WTC11 (cell line): ENCODE measurements at regions not wholly inside any gene's neighbourhood (a gene's known extent, or its start where the extent isn't known, plus 50 kb on each side); places are given as distances from the start of the nearest gene placed in this dataset.

Experiments used
- ATAC-seq: fragments of 200-7000 bp; cut with Tn5 transposase; 2 replicates; pipeline ENCODE4 v1.10.0; 2021; ENCODE audit warnings: mild to moderate bottlenecking, moderate library complexity
- CTCF ChIA-PET: fragments of 300-600 bp; sonication (Branson Sonifier 250); formaldehyde crosslinking; loops from one replicate; lab custom pipeline; 2021; ENCODE audit warnings: antibody characterized with exemption; lab: Charles Lee
- POLR2A ChIA-PET: fragments of 350-600 bp; sonication (Branson Sonifier 250); formaldehyde crosslinking; loops from one replicate; lab custom pipeline; 2021; ENCODE audit warnings: antibody characterized with exemption; lab: Charles Lee
- DNase-seq: peaks from one replicate; pipeline ENCODE4 v3.0.0; 2021; ENCODE audit warnings: low spot score
- H3K27ac Mint-ChIP-seq: 2 replicates; pipeline ENCODE4 v1.8.0; 2021; ENCODE audit warnings: mixed read lengths
- H3K27me3 Mint-ChIP-seq: 2 replicates; pipeline ENCODE4 v1.8.0; 2021; ENCODE audit warnings: low read depth, mild to moderate bottlenecking, moderate library complexity, mixed read lengths
- H3K36me3 Mint-ChIP-seq: 2 replicates; pipeline ENCODE4 v1.8.0; 2021; ENCODE audit warnings: mixed read lengths
- H3K4me1 Mint-ChIP-seq: 2 replicates; pipeline ENCODE4 v1.8.0; 2022; ENCODE audit warnings: mixed read lengths
- H3K4me3 Mint-ChIP-seq: 2 replicates; pipeline ENCODE4 v1.8.0; 2021; ENCODE audit warnings: mild to moderate bottlenecking, moderate library complexity, mixed read lengths
- H3K9me3 Mint-ChIP-seq: 2 replicates; pipeline ENCODE4 v1.8.0; 2021; ENCODE audit warnings: mixed read lengths
- ETV6 ChIP-seq: sonication (generic); formaldehyde crosslinking; IDR thresholded peaks from 2 replicates; pipeline ENCODE4 v1.8.1; 2022; ENCODE audit warnings: mild to moderate bottlenecking, missing genetic modification reagents
- JAZF1 ChIP-seq: fragments of 250-450 bp; sonication (Bioruptor Pico); IDR thresholded peaks from 2 replicates; pipeline ENCODE4 v1.9.0; 2021; ENCODE audit warnings: moderate library complexity, mild to moderate bottlenecking, inconsistent platforms
- MYBL2 ChIP-seq: sonication (generic); formaldehyde crosslinking; IDR thresholded peaks from 2 replicates; pipeline ENCODE4 v1.8.1; 2023; ENCODE audit warnings: mild to moderate bottlenecking, moderate library complexity, missing genetic modification reagents
- NR3C1 ChIP-seq: sonication (generic); formaldehyde crosslinking; conservative IDR thresholded peaks from 2 replicates; pipeline ENCODE4 v1.8.1; 2023; ENCODE audit warnings: low read depth, mild to moderate bottlenecking, missing genetic modification reagents
- OVOL2 ChIP-seq: fragments of 250-450 bp; sonication (Bioruptor Pico); IDR thresholded peaks from 2 replicates; pipeline ENCODE4 v1.9.0; 2021; ENCODE audit warnings: mild to moderate bottlenecking, borderline replicate concordance
- SMAD3 ChIP-seq: sonication (generic); formaldehyde crosslinking; IDR thresholded peaks from 2 replicates; pipeline ENCODE4 v1.8.0; 2022; ENCODE audit warnings: missing genetic modification reagents, mild to moderate bottlenecking, borderline replicate concordance
- SMAD4 ChIP-seq: sonication (generic); formaldehyde crosslinking; IDR thresholded peaks from 2 replicates; pipeline ENCODE4 v1.8.0; 2022; ENCODE audit warnings: mild to moderate bottlenecking, missing genetic modification reagents
- TP53 ChIP-seq: sonication (generic); formaldehyde crosslinking; IDR thresholded peaks from 2 replicates; pipeline ENCODE4 v1.8.1; 2023; ENCODE audit warnings: mild to moderate bottlenecking, missing genetic modification reagents
- ZNF121 ChIP-seq: sonication (generic); formaldehyde crosslinking; IDR thresholded peaks from 2 replicates; pipeline ENCODE4 v1.8.0; 2023; ENCODE audit warnings: missing genetic modification reagents
- ZNF138 ChIP-seq: sonication (generic); formaldehyde crosslinking; conservative IDR thresholded peaks from 2 replicates; pipeline ENCODE4 v1.8.1; 2022; ENCODE audit warnings: mild to moderate bottlenecking, moderate library complexity, missing genetic modification reagents
- ZNF232 ChIP-seq: sonication (generic); formaldehyde crosslinking; IDR thresholded peaks from 2 replicates; pipeline ENCODE4 v1.8.0; 2022; ENCODE audit warnings: mild to moderate bottlenecking, missing genetic modification reagents
- ZNF416 ChIP-seq: fragments of 250-450 bp; sonication (Bioruptor Pico); IDR thresholded peaks from 2 replicates; pipeline ENCODE4 v1.9.0; 2021; ENCODE audit warnings: mild to moderate bottlenecking, inconsistent platforms
- ZNF671 ChIP-seq: fragments of 250-450 bp; sonication (Bioruptor Pico); IDR thresholded peaks from 2 replicates; pipeline ENCODE4 v1.8.0; 2021; ENCODE audit warnings: mild to moderate bottlenecking
- TF ChIP-seq, protein P1 (sequence below): sonication (generic); formaldehyde crosslinking; IDR thresholded peaks from 2 replicates; pipeline ENCODE4 v1.8.0; 2023; ENCODE audit warnings: mild to moderate bottlenecking, missing genetic modification reagents
- TF ChIP-seq, protein P2 (sequence below): sonication (generic); formaldehyde crosslinking; IDR thresholded peaks from 2 replicates; pipeline ENCODE4 v1.8.1; 2022; ENCODE audit warnings: mild to moderate bottlenecking, missing genetic modification reagents, moderate library complexity, borderline replicate concordance
- TF ChIP-seq, protein P3 (sequence below): sonication (generic); formaldehyde crosslinking; IDR thresholded peaks from 2 replicates; pipeline ENCODE4 v1.8.1; 2023; ENCODE audit warnings: mild to moderate bottlenecking, missing genetic modification reagents
- TF ChIP-seq, protein P4 (sequence below): sonication (generic); formaldehyde crosslinking; IDR thresholded peaks from 2 replicates; pipeline ENCODE4 v1.8.1; 2022; ENCODE audit warnings: mild to moderate bottlenecking, moderate library complexity, missing genetic modification reagents
- TF ChIP-seq, protein P5 (sequence below): sonication (generic); formaldehyde crosslinking; IDR thresholded peaks from 2 replicates; pipeline ENCODE4 v1.8.1; 2022; ENCODE audit warnings: low read depth, missing genetic modification reagents, borderline replicate concordance
- TF ChIP-seq, protein P6 (sequence below): fragments of 250-450 bp; sonication (Bioruptor Pico); IDR thresholded peaks from 2 replicates; pipeline ENCODE4 v1.9.0; 2021; ENCODE audit warnings: mild to moderate bottlenecking

DNA sequence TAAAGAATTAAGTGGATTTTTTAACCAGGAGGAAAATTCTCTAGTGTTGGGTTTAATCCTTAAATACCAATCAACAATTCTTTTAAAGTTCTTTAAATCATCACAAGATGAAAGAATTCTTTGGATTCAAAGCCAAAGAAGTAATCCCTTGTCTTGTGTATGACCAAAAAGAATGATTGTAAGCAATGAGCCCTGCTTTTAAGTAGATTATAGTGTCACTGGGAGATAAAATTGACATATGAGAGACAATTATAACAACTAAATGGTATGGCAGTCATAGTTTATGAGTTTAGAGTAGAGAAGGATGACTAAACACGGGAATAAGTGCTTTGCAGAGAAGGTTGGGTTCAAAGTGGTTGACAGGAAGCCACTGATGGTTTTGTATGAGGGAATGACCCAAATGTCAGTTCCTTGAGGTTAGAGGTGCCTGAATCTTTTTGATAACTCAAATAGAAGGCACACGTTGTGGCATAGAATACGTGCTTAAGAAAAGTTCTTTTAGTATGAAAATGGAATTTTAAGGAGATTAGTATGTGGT is 199.6 kb upstream of the TCF4 start:
- Mint-ChIP-seq H3K27ac (no peak overlapping the region), H3K27me3 (no peaks in the 10 kb centered on the region), H3K4me3 (no peak overlapping the region), H3K9me3 (peaks cover 8% of the 10 kb centered on the region), H3K36me3 (peaks cover 24% of the 10 kb centered on the region), H3K4me1 (peaks cover 9% of the 10 kb centered on the region)
- CTCF ChIA-PET: no interaction called here
- TF ChIP-seq OVOL2 (CRISPR knock-in tag): no peak
- TF ChIP-seq ZNF416 (CRISPR knock-in tag): no peak
- no peak for TF ChIP-seq NR3C1 (CRISPR knock-in tag)
- TF ChIP-seq, protein P1, sequence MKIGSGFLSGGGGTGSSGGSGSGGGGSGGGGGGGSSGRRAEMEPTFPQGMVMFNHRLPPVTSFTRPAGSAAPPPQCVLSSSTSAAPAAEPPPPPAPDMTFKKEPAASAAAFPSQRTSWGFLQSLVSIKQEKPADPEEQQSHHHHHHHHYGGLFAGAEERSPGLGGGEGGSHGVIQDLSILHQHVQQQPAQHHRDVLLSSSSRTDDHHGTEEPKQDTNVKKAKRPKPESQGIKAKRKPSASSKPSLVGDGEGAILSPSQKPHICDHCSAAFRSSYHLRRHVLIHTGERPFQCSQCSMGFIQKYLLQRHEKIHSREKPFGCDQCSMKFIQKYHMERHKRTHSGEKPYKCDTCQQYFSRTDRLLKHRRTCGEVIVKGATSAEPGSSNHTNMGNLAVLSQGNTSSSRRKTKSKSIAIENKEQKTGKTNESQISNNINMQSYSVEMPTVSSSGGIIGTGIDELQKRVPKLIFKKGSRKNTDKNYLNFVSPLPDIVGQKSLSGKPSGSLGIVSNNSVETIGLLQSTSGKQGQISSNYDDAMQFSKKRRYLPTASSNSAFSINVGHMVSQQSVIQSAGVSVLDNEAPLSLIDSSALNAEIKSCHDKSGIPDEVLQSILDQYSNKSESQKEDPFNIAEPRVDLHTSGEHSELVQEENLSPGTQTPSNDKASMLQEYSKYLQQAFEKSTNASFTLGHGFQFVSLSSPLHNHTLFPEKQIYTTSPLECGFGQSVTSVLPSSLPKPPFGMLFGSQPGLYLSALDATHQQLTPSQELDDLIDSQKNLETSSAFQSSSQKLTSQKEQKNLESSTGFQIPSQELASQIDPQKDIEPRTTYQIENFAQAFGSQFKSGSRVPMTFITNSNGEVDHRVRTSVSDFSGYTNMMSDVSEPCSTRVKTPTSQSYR (CRISPR knock-in tag): no peak
- TF ChIP-seq, protein P2, sequence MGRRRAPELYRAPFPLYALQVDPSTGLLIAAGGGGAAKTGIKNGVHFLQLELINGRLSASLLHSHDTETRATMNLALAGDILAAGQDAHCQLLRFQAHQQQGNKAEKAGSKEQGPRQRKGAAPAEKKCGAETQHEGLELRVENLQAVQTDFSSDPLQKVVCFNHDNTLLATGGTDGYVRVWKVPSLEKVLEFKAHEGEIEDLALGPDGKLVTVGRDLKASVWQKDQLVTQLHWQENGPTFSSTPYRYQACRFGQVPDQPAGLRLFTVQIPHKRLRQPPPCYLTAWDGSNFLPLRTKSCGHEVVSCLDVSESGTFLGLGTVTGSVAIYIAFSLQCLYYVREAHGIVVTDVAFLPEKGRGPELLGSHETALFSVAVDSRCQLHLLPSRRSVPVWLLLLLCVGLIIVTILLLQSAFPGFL (CRISPR knock-in tag): no peak
- no peak for TF ChIP-seq ETV6 (CRISPR knock-in tag)
- TF ChIP-seq, protein P3, sequence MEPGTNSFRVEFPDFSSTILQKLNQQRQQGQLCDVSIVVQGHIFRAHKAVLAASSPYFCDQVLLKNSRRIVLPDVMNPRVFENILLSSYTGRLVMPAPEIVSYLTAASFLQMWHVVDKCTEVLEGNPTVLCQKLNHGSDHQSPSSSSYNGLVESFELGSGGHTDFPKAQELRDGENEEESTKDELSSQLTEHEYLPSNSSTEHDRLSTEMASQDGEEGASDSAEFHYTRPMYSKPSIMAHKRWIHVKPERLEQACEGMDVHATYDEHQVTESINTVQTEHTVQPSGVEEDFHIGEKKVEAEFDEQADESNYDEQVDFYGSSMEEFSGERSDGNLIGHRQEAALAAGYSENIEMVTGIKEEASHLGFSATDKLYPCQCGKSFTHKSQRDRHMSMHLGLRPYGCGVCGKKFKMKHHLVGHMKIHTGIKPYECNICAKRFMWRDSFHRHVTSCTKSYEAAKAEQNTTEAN: no peak
- TF ChIP-seq, protein P4, sequence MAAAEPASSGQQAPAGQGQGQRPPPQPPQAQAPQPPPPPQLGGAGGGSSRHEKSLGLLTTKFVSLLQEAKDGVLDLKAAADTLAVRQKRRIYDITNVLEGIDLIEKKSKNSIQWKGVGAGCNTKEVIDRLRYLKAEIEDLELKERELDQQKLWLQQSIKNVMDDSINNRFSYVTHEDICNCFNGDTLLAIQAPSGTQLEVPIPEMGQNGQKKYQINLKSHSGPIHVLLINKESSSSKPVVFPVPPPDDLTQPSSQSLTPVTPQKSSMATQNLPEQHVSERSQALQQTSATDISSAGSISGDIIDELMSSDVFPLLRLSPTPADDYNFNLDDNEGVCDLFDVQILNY (CRISPR knock-in tag): no peak
- no peak for DNase-seq
- POLR2A ChIA-PET: no interaction called here
- no peak for ATAC-seq

DNA sequence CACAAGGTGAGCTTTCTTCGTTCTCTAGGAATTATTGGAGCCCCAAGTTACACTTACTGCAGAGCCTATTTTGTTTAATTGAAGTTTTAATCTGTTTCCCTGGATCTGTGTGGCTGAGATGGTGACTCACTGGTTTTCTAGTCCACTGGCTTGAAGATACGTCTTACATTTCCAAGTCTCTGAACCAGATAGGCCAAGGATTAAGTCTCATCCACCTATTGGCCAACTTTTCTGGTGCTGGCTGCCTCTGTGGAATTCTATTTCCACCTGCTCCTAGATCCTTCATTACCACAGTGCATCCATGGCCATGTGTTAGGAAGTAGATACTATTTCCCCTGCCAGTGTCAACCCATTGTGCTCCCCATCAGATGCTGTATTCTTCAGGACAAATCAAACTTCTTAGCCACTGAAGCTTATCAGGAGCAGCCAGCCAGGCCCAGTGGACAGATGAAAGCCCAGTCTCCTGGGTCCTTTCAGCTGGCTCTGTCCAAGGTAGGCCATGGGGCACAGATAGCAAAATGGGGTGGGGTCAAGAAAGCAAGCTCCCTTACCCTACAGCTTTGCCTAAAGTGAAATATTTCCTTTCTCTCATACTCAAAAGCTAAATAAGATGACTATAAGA is 198.8 kb upstream of the TCF4 start:
- no peak for TF ChIP-seq JAZF1 (CRISPR knock-in tag)
- no peak for DNase-seq
- ChIA-PET CTCF (no interaction called here), POLR2A (no interaction called here)
- H3K9me3 Mint-ChIP-seq: peaks cover 8% of the 10 kb centered on the region
- peaks cover 20% of the 10 kb centered on the region for H3K36me3 Mint-ChIP-seq
- H3K27ac Mint-ChIP-seq: no peak overlapping the region
- no peak for ATAC-seq
- H3K27me3 Mint-ChIP-seq: no peaks in the 10 kb centered on the region
- no peak overlapping the region for H3K4me3 Mint-ChIP-seq
- peaks cover 11% of the 10 kb centered on the region for H3K4me1 Mint-ChIP-seq

DNA sequence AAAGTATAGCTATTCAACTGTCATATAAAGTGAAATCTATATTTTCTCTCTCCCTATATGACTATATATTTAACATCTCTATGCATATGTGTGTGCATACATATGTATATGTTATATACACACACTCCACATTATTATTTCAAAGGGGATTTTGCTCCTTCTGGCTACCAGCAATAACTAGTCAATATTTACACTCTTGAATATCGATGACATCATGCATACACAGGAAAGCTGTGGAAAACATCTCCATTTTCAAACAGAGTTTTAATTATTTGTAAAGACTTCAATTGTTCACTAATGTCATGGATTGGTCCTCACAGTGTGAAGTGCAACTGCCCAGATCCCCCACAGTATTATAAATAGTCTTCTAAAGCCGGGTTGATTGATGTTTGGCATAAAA is 195.9 kb upstream of the TCF4 start:
- POLR2A ChIA-PET: no interaction called here

More for the DNA sequence above, 195.9 kb upstream of the TCF4 start:
- H3K9me3 Mint-ChIP-seq: no peaks in the 10 kb centered on the region
- CTCF ChIA-PET: interaction anchor here (1.4 kb wide), 1 partner anchor 549 kb away, joined by 4 read pairs; no protein-coding TSS in a partner anchor
- 0 out of 2 replicates have a peak, but pooled peaks cover 5% of the 10 kb centered on the region for H3K27me3 Mint-ChIP-seq
- ATAC-seq: no peak
- no peak overlapping the region for H3K4me3 Mint-ChIP-seq
- TF ChIP-seq TP53: no peak
- TF ChIP-seq, protein P5, sequence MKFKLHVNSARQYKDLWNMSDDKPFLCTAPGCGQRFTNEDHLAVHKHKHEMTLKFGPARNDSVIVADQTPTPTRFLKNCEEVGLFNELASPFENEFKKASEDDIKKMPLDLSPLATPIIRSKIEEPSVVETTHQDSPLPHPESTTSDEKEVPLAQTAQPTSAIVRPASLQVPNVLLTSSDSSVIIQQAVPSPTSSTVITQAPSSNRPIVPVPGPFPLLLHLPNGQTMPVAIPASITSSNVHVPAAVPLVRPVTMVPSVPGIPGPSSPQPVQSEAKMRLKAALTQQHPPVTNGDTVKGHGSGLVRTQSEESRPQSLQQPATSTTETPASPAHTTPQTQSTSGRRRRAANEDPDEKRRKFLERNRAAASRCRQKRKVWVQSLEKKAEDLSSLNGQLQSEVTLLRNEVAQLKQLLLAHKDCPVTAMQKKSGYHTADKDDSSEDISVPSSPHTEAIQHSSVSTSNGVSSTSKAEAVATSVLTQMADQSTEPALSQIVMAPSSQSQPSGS (CRISPR knock-in tag): no peak
- TF ChIP-seq ZNF138 (CRISPR knock-in tag): no peak
- TF ChIP-seq SMAD4 (CRISPR knock-in tag): no peak
- no peak for TF ChIP-seq ZNF671 (CRISPR knock-in tag)
- TF ChIP-seq ZNF232 (CRISPR knock-in tag): no peak
- TF ChIP-seq ZNF121 (CRISPR knock-in tag): no peak
- TF ChIP-seq MYBL2 (CRISPR knock-in tag): no peak
- TF ChIP-seq SMAD3 (CRISPR knock-in tag): no peak
- TF ChIP-seq, protein P6, sequence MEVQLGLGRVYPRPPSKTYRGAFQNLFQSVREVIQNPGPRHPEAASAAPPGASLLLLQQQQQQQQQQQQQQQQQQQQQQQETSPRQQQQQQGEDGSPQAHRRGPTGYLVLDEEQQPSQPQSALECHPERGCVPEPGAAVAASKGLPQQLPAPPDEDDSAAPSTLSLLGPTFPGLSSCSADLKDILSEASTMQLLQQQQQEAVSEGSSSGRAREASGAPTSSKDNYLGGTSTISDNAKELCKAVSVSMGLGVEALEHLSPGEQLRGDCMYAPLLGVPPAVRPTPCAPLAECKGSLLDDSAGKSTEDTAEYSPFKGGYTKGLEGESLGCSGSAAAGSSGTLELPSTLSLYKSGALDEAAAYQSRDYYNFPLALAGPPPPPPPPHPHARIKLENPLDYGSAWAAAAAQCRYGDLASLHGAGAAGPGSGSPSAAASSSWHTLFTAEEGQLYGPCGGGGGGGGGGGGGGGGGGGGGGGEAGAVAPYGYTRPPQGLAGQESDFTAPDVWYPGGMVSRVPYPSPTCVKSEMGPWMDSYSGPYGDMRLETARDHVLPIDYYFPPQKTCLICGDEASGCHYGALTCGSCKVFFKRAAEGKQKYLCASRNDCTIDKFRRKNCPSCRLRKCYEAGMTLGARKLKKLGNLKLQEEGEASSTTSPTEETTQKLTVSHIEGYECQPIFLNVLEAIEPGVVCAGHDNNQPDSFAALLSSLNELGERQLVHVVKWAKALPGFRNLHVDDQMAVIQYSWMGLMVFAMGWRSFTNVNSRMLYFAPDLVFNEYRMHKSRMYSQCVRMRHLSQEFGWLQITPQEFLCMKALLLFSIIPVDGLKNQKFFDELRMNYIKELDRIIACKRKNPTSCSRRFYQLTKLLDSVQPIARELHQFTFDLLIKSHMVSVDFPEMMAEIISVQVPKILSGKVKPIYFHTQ: no peak
- TF ChIP-seq, all 79 proteins: peak for 0
- DNase-seq: no peak
- Mint-ChIP-seq H3K27ac (no peak overlapping the region), H3K36me3 (peaks cover 10% of the 10 kb centered on the region), H3K4me1 (peaks cover 27% of the 10 kb centered on the region)
